SJCRH30 (cell line): ENCODE measurements at regions not wholly inside any gene's neighbourhood (a gene's known extent, or its start where the extent isn't known, plus 50 kb on each side); places are given as distances from the start of the nearest gene placed in this dataset.
"Not testable (repeated sequence)": the region's sequence is repeated elsewhere in the genome, so short reads cannot be mapped to it uniquely, and the experiment has no call there.

Source experiments
- DNase-seq, 2 experiments: peaks; one replicate each; pipeline ENCODE4 v3.0.0-alpha.2; 2015 to 2020
- H3K27ac ChIP-seq: fragments of 250-450 bp; sonication (Bioruptor Pico); 2 replicates; pipeline ENCODE4 v1.5.1; 2020; ENCODE audit warnings: mild to moderate bottlenecking, moderate library complexity
- H3K27me3 ChIP-seq: fragments of 250-450 bp; sonication (Bioruptor Pico); 2 replicates; pipeline ENCODE4 v1.5.1; 2020; ENCODE audit warnings: mild to moderate bottlenecking, moderate library complexity
- H3K36me3 ChIP-seq: fragments of 250-450 bp; sonication (Bioruptor Pico); 2 replicates; pipeline ENCODE4 v1.5.1; 2020; ENCODE audit warnings: mild to moderate bottlenecking, moderate library complexity
- H3K4me1 ChIP-seq: fragments of 250-450 bp; sonication (Bioruptor Pico); 2 replicates; pipeline ENCODE4 v1.5.1; 2020; ENCODE audit warnings: mild to moderate bottlenecking, moderate library complexity
- H3K4me3 ChIP-seq: fragments of 250-450 bp; sonication (Bioruptor Pico); 2 replicates; pipeline ENCODE4 v1.5.1; 2020; ENCODE audit warnings: mild to moderate bottlenecking, moderate library complexity
- H3K9me3 ChIP-seq: fragments of 250-450 bp; sonication (Bioruptor Pico); replicated peaks from 2 replicates; pipeline ENCODE4 v1.5.1; 2020; ENCODE audit warnings: mild to moderate bottlenecking, moderate library complexity

DNA sequence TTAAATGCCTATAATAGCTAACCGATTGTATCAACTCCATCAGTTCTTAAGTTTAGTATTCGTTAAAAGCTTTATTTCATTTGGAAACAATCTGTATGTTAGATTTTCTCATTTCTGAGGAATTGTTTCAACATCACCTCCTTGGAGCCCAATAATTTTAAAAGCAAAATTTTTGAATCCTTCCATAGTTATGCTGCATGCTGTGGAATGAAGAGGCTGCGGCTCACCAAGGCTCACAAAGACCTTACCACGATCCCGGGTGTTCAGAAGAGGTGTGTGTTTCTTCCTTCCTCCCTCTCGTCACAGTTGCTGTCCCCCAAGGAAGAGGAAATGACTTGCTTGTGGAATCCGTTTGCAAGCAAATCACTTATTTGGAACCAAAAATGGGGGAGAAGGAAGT is 143.8 kb downstream of the FGF1 start:
- no peak overlapping the region for H3K27ac ChIP-seq
- no peak overlapping the region for H3K4me3 ChIP-seq
- no peaks in the 10 kb centered on the region for H3K36me3 ChIP-seq
- peaks cover 10% of the 10 kb centered on the region; the same call in 1 of the 2 replicates for H3K4me1 ChIP-seq
- H3K27me3 ChIP-seq: 0 out of 2 replicates have a peak, but pooled peaks cover 3% of the 10 kb centered on the region
- DNase-seq: no peak
- no peaks in the 10 kb centered on the region for H3K9me3 ChIP-seq

DNA sequence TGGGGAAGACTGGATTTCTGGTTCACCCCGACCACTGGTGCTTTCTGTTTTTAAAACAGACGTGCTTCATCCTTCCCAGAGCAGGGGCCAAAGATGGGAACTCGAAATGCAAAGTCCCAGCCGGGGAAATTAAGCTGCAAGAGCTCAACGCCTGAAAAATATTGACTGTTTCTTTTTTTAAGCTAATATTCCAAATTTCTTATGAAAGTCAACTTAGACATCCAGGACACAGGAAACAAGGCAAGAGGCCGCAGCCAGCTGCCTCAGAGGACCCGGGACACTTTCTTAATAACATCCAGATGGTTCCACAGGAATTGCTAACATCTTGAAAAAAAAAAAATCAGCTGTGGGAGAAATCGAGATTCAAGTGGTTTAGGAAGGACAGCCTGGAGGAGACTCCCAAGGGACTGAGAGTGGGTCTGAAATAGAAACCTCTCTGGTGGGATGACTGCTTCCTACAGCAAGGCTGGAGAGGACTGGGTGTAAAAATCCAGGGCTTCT is 144.9 kb downstream of the FGF1 start:
- no peak overlapping the region for H3K4me3 ChIP-seq
- H3K4me1 ChIP-seq: peaks cover 9% of the 10 kb centered on the region; the same call in 1 of the 2 replicates
- no peak overlapping the region for H3K27ac ChIP-seq
- peak in 1 of 2 experiments; percentile 43 for DNase-seq
- 0 out of 2 replicates have a peak, but pooled peaks cover 3% of the 10 kb centered on the region for H3K27me3 ChIP-seq
- H3K9me3 ChIP-seq: no peaks in the 10 kb centered on the region
- H3K36me3 ChIP-seq: no peaks in the 10 kb centered on the region

DNA sequence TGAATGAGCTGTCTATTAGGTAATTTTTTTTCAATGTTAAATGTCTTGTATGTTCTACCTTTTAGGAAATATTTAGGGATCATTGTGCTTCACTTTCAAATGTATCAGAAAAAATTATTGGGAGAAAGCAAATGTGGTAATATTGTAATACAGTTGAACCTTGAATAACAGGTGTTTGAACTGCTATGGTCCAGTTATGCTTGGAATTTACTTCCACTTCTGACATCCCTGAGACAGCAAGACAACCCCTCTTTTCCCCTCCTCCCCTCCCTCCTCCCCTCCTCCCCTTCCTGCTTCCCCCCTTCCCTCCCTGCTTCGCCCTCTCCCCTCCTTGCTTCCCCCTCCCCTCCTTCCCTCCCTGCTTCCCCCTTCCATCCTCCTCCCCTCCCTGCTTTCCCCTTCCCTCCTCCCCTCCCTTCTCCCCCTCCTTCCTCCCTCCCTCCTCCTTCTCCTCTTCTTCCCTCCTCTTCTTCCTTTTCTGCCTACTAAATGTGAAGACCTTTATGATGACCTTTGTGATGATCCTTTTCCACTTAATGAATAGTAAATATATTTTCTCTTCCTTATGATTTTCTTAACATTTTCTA is 146.6 kb downstream of the FGF1 start:
- Histone ChIP-seq H3K4me3 (no peak overlapping the region), H3K36me3 (no peaks in the 10 kb centered on the region), H3K4me1 (no peaks in the 10 kb centered on the region), H3K27ac (no peak overlapping the region), H3K27me3 (0 out of 2 replicates have a peak, but pooled peaks cover 3% of the 10 kb centered on the region), H3K9me3 (peaks cover 9% of the 10 kb centered on the region; the same call in 1 of the 2 replicates)
- DNase-seq: no peak

- H3K9me3 ChIP-seq: peaks cover 9% of the 10 kb centered on the region; the same call in 1 of the 2 replicates
- H3K4me3 ChIP-seq: no peak overlapping the region
- no peak for DNase-seq
- no peaks in the 10 kb centered on the region for H3K4me1 ChIP-seq
- H3K27me3 ChIP-seq: 0 out of 2 replicates have a peak, but pooled peaks cover 3% of the 10 kb centered on the region
- H3K36me3 ChIP-seq: no peaks in the 10 kb centered on the region
- H3K27ac ChIP-seq: no peak overlapping the region
Measured at GRCh38 chr5:142537938-142538337, 148.0 kb downstream of the FGF1 start.

GRCh38 chr5:142532781-142533176 is 153.1 kb downstream of the FGF1 start:
- no peak for DNase-seq
- Histone ChIP-seq H3K9me3 (peaks cover 9% of the 10 kb centered on the region; the same call in 1 of the 2 replicates), H3K4me3 (no peak overlapping the region), H3K36me3 (no peaks in the 10 kb centered on the region), H3K27ac (no peak overlapping the region), H3K27me3 (no peaks in the 10 kb centered on the region), H3K4me1 (peaks cover under 1% of the 10 kb centered on the region; the same call in 1 of the 2 replicates)

GRCh38 chr5:142531977-142532780 is 153.7 kb downstream of the FGF1 start:
- Histone ChIP-seq H3K4me1 (peaks cover 6% of the 10 kb centered on the region), H3K4me3 (no peak overlapping the region), H3K27ac (no peak overlapping the region), H3K9me3 (peaks cover 9% of the 10 kb centered on the region; the same call in 1 of the 2 replicates), H3K27me3 (no peaks in the 10 kb centered on the region), H3K36me3 (no peaks in the 10 kb centered on the region)
- DNase-seq: no peak

DNA sequence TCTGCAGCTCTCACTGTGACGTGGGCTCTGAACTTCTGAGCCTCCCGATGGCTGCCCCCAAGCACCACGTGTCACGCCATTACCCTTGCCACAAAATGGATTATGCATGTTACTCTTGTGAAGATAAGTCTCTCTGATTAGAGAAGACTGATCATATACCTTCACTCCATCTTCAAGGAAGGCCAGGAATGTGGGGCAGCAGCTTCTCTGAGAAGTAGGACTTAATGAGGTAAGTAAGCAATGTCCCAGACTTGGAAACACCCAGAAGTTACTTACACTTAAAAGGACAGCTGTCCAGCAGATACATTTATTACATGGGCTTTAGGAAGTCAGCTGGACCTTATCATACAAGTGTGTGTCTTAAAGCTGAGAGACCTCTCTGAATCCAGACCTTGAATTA is 155.0 kb downstream of the FGF1 start:
- no peaks in the 10 kb centered on the region for H3K27me3 ChIP-seq
- no peak overlapping the region for H3K27ac ChIP-seq
- peaks cover 9% of the 10 kb centered on the region; the same call in 1 of the 2 replicates for H3K9me3 ChIP-seq
- peaks cover 11% of the 10 kb centered on the region for H3K4me1 ChIP-seq
- no peaks in the 10 kb centered on the region for H3K36me3 ChIP-seq
- no peak for DNase-seq
- no peak overlapping the region for H3K4me3 ChIP-seq

- Histone ChIP-seq H3K36me3 (no peaks in the 10 kb centered on the region), H3K27ac (no peak overlapping the region), H3K9me3 (peaks cover 5% of the 10 kb centered on the region; the same call in 1 of the 2 replicates), H3K27me3 (no peaks in the 10 kb centered on the region), H3K4me3 (no peak overlapping the region), H3K4me1 (peaks cover 11% of the 10 kb centered on the region)
- no peak for DNase-seq
Measured at GRCh38 chr5:142529626-142530278, 156.1 kb downstream of the FGF1 start.

DNA sequence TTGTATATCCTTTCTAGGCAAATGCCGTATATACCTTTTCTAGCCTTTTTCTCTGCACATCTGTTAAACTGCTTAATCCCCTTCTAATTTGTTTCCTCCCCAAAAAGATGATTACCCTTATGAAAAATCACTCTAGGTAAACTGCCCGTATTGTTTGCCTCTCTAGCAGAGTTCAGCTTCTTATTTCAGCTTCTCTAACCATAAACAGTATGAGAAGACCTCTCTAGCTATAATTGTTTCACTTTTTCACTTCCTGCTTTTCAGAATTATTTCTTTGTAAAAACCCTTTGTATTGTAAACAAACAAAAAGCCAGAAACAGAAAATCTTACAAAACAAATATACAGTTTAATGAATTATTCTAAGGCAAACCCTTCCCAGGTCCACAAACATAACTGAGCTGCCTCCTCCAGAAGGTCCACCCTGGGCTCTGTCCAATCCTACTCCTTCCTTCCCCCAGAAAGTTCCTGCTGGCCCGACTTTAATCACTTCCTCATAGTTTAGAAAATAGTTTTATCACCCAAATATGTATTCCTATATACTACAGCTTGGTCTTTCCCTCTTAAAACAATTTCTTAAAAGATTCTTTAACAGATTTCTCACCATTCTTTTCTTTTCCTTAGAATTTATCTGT is 158.1 kb downstream of the FGF1 start:
- DNase-seq: no peak
- Histone ChIP-seq H3K4me3 (no peak overlapping the region), H3K27ac (no peak overlapping the region), H3K9me3 (no peaks in the 10 kb centered on the region), H3K27me3 (no peaks in the 10 kb centered on the region), H3K36me3 (no peaks in the 10 kb centered on the region), H3K4me1 (peaks cover 11% of the 10 kb centered on the region)

DNA sequence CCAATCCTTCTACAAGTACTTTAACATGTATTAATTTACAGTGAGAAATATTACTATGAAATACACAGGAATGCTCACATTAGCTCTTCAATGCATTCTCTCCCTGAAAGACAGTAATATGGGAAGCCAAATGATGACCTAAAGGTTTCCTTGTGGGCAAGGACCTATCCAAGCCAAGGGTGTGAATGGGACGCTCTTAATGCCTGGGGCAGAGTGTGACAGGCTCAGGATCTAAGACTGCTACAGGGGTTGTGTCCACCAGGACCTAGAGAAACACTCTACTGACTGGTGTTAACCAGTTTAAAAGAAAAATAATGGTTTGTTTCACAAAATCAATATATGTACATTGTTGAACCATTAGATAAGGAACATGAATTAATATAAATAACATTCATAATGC is 158.7 kb downstream of the FGF1 start:
- H3K4me3 ChIP-seq: no peak overlapping the region
- peak in 1 of 2 experiments; percentile 50 for DNase-seq
- H3K36me3 ChIP-seq: no peaks in the 10 kb centered on the region
- H3K27ac ChIP-seq: no peak overlapping the region
- no peaks in the 10 kb centered on the region for H3K9me3 ChIP-seq
- H3K27me3 ChIP-seq: no peaks in the 10 kb centered on the region
- peaks cover 11% of the 10 kb centered on the region for H3K4me1 ChIP-seq

DNA sequence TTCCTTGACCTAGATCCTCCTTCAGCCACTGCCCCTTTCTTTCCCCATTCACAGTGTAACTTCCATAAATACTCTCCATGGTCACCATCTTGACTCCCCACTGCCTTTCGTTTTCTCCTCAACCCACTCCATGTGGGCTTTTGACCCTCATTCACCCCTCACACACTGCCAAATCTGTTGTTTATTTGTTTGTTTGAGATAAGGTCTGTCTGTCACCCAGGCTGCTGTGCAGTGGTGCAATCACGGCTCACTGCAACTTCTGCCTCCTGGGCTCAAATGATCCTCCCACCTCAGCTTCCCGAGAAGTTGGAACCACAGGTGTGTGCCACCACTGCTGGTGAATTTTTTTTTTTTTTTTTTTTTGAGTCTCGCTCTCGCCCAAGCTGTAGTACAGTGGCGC is 162.9 kb downstream of the FGF1 start:
- Histone ChIP-seq H3K27ac (no peak overlapping the region), H3K4me1 (peaks cover 26% of the 10 kb centered on the region), H3K27me3 (no peaks in the 10 kb centered on the region), H3K9me3 (no peaks in the 10 kb centered on the region; the same call in 1 of the 2 replicates), H3K36me3 (no peaks in the 10 kb centered on the region), H3K4me3 (no peak overlapping the region)
- no peak for DNase-seq

DNA sequence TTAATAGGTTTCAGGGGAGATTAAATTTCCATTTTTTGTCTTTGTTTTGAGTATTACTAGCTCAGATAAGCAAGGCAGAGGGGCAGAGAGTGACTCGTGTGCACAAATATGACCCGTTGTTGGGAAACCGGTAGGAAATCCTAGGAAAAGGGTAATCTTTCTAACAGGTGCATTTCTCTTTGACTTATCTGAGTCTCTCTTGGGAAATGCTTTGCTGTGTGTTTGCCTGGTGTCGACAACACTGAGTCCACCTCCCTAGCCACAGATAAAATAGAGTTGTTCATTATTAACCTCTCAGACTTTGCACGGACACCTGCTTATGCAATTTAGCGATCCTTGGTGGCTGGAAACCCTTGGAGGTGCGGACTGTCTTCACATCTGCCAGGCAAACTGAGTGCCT is 164.2 kb downstream of the FGF1 start:
- Histone ChIP-seq H3K4me3 (no peak overlapping the region), H3K36me3 (no peaks in the 10 kb centered on the region), H3K4me1 (peaks cover 17% of the 10 kb centered on the region), H3K27me3 (no peaks in the 10 kb centered on the region), H3K27ac (no peak overlapping the region), H3K9me3 (peaks cover 2% of the 10 kb centered on the region)
- DNase-seq: peak in 1 of 2 experiments; percentile 51

- H3K4me1 ChIP-seq: peaks cover 17% of the 10 kb centered on the region
- no peaks in the 10 kb centered on the region for H3K36me3 ChIP-seq
- H3K27ac ChIP-seq: no peak overlapping the region
- H3K4me3 ChIP-seq: no peak overlapping the region
- peak; percentile 28 to 58 for DNase-seq
- H3K9me3 ChIP-seq: peaks cover 4% of the 10 kb centered on the region
- H3K27me3 ChIP-seq: no peaks in the 10 kb centered on the region
Measured at GRCh38 chr5:142520885-142521284, 165.0 kb downstream of the FGF1 start.

DNA sequence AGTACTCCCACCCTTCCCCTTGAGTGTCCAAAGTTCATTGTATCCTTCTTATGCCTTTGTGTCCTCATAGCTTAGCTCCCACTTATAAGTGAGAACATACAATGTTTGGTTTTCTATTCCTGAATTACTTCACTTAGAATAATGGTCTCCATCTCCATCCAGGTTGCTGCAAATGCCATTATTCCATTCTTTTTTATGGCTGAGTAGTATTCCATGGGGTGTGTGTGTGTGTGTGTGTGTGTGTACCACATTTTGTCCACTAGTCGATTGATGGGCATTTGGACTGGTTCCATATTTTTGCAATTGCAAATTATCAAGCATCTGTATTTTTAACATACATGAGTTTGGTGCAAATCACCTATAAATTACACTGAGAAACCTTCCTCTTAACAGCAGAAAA is 166.0 kb downstream of the FGF1 start:
- not testable (repeated sequence) for H3K36me3 ChIP-seq, H3K9me3 ChIP-seq, H3K27me3 ChIP-seq, DNase-seq, H3K27ac ChIP-seq, H3K4me3 ChIP-seq
- H3K4me1 ChIP-seq: peaks cover 17% of the 10 kb centered on the region
